ENCODE measurements at regions not wholly inside any gene's neighbourhood (a gene's known extent, or its start where the extent isn't known, plus 50 kb on each side); places are given as distances from the start of the nearest gene placed in this dataset.

- TF ChIP-seq, protein P1, sequence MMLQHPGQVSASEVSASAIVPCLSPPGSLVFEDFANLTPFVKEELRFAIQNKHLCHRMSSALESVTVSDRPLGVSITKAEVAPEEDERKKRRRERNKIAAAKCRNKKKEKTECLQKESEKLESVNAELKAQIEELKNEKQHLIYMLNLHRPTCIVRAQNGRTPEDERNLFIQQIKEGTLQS (IDR thresholded peaks at IDR 0.05; ENCODE audit: insufficient read depth, low read depth, low read length): no peak
- TF ChIP-seq POLR2A (IDR thresholded peaks at IDR 0.05; ENCODE audit: control extremely low read depth in 1 of 2, low read depth in 2 of 2, low read length in 2 of 2) (no peak), KDM5A (IDR thresholded peaks at IDR 0.05; ENCODE audit: low read length) (no peak), KDM1A (IDR thresholded peaks at IDR 0.05; ENCODE audit: borderline replicate concordance, low read length) (no peak), TAF1 (IDR thresholded peaks at IDR 0.05; ENCODE audit: low read depth, low read length) (no peak)
Observed at GRCh38 chr6:30005482-30005881, 55.6 kb upstream of the POLR1H start (continued).

Data from H1 (cell line).